H1 (cell line): ENCODE measurements at regions not wholly inside any gene's neighbourhood (a gene's known extent, or its start where the extent isn't known, plus 50 kb on each side); places are given as distances from the start of the nearest gene placed in this dataset.

ENCODE experiments used
- CTCF ChIA-PET: fragments of 300-600 bp; sonication (Branson Sonifier 250); formaldehyde crosslinking; loops from one replicate; lab custom pipeline; 2021; ENCODE audit not compliant: partially characterized antibody; lab: Charles Lee
- POLR2A ChIA-PET: fragments of 300-600 bp; sonication (Branson Sonifier 250); formaldehyde crosslinking; loops from one replicate; lab custom pipeline; 2021; ENCODE audit warnings: inconsistent platforms; ENCODE audit not compliant: partially characterized antibody; lab: Charles Lee
- DNase-seq, 2 experiments: peaks; one replicate each; pipeline versions ENCODE4 v3.0.0 to v3.0.0-alpha.2; 2010 to 2022; ENCODE audit warnings: low spot score in 2 of 2, low read depth in 1 of 2, mixed read lengths in 1 of 2
- FAIRE-seq: peaks from 2 replicates; lab custom pipeline; 2011; peaks lifted over from hg19 to GRCh38; lab: Jason Lieb, UNC
- H2AFZ ChIP-seq: 2 replicates; pipeline ENCODE4 v1.8.1; 2012; ENCODE audit warnings: low read length, inconsistent platforms
- H2AK5ac ChIP-seq: 2 replicates; pipeline ENCODE4 v1.6.1; 2013; ENCODE audit warnings: low read depth, low read length
- H2BK120ac ChIP-seq: replicated peaks from 2 replicates; pipeline ENCODE3; 2013; ENCODE audit warnings: low read depth, low read length, inconsistent platforms
- H2BK12ac ChIP-seq: 2 replicates; pipeline ENCODE4 v1.6.1; 2013; ENCODE audit warnings: low read depth, low read length
- H2BK15ac ChIP-seq: 2 replicates; pipeline ENCODE4 v1.6.1; 2013; ENCODE audit warnings: low read length
- H2BK20ac ChIP-seq: 2 replicates; pipeline ENCODE4 v1.6.1; 2013; ENCODE audit warnings: low read length
- H2BK5ac ChIP-seq: 2 replicates; pipeline ENCODE4 v1.6.1; 2013; ENCODE audit warnings: low read depth, low read length
- H3K14ac ChIP-seq: 2 replicates; pipeline ENCODE4 v1.6.1; 2013; ENCODE audit warnings: inconsistent platforms; ENCODE audit not compliant: insufficient read length
- H3K18ac ChIP-seq: 2 replicates; pipeline ENCODE4 v1.6.1; 2013; ENCODE audit warnings: low read length; ENCODE audit errors: extremely low read depth
- H3K23ac ChIP-seq: 2 replicates; pipeline ENCODE4 v1.6.1; 2013; ENCODE audit warnings: inconsistent platforms; ENCODE audit not compliant: insufficient read length
- H3K23me2 ChIP-seq: 2 replicates; pipeline ENCODE4 v1.6.1; 2013; ENCODE audit warnings: low read depth, low read length
- H3K27ac ChIP-seq: 2 replicates; pipeline ENCODE4 v1.6.1; 2011; ENCODE audit warnings: low read depth, low read length, inconsistent platforms
- H3K27me3 ChIP-seq, 4 experiments: replicated peaks in 1 of 4; 1 replicate in 1 of 4; 2 replicates in 3 of 4; pipeline versions ENCODE4 v1.6.1 to v1.8.1; 2011 to 2013; ENCODE audit warnings: low read length in 3 of 4, mild to moderate bottlenecking in 3 of 4, inconsistent platforms in 2 of 4, mixed read lengths in 2 of 4, moderate library complexity in 1 of 4; ENCODE audit not compliant: control insufficient read depth in 3 of 4, insufficient read depth in 3 of 4; ENCODE audit errors: extremely low read depth in 1 of 4
- H3K36me3 ChIP-seq, 4 experiments: 2 replicates each; pipeline versions ENCODE4 v1.6.1 to v1.8.1; 2011 to 2013; ENCODE audit warnings: mild to moderate bottlenecking in 4 of 4, low read length in 3 of 4, moderate library complexity in 2 of 4, control low read depth in 1 of 4, inconsistent platforms in 1 of 4; ENCODE audit not compliant: insufficient read depth in 4 of 4, control insufficient read depth in 2 of 4
- H3K4ac ChIP-seq: replicated peaks from 2 replicates; pipeline ENCODE3; 2013; ENCODE audit warnings: low read length, low read depth, mixed read lengths, inconsistent platforms; ENCODE audit not compliant: insufficient read length
- H3K4me1 ChIP-seq, 4 experiments: replicated peaks in 1 of 4; 1 replicate in 1 of 4; 2 replicates in 3 of 4; pipeline versions ENCODE4 v1.6.1 to v1.8.1; 2011 to 2013; ENCODE audit warnings: low read length in 3 of 4, inconsistent platforms in 2 of 4, mixed read lengths in 1 of 4; ENCODE audit not compliant: insufficient read depth in 4 of 4, control insufficient read depth in 3 of 4
- H3K4me2 ChIP-seq, 2 experiments: 2 replicates each; pipeline versions ENCODE4 v1.6.1 to v1.8.1; 2011 to 2013; ENCODE audit warnings: low read depth in 2 of 2, low read length in 2 of 2, control low read depth in 1 of 2, inconsistent platforms in 1 of 2, mild to moderate bottlenecking in 1 of 2; ENCODE audit not compliant: insufficient read depth in 1 of 2
- H3K4me3 ChIP-seq, 4 experiments: fragments of 200-600, 300-600 bp in 1 of 4; sonication (generic), shearing (Covaris generic), sonication (Bioruptor Twin) in 1 of 4; 2 replicates each; pipeline versions ENCODE4 v1.5.1 to v1.8.1; 2011 to 2016; ENCODE audit warnings: low read length in 4 of 4, low read depth in 3 of 4, control low read depth in 2 of 4, inconsistent platforms in 2 of 4, mild to moderate bottlenecking in 2 of 4, mixed read lengths in 1 of 4, moderate library complexity in 1 of 4; ENCODE audit not compliant: insufficient read depth in 2 of 4; ENCODE audit errors: extremely low read depth in 1 of 4
- H3K56ac ChIP-seq: replicated peaks from 2 replicates; pipeline ENCODE3; 2013; ENCODE audit warnings: low read depth, mild to moderate bottlenecking, mixed read lengths, low read length, inconsistent platforms; ENCODE audit not compliant: insufficient read length
- H3K79me1 ChIP-seq: 2 replicates; pipeline ENCODE4 v1.6.1; 2013; ENCODE audit warnings: low read depth, low read length, control low read depth
- H3K79me2 ChIP-seq, 2 experiments: 2 replicates each; pipeline versions ENCODE4 v1.6.1 to v1.8.1; 2012 to 2013; ENCODE audit warnings: low read length in 2 of 2, mild to moderate bottlenecking in 2 of 2, inconsistent platforms in 1 of 2; ENCODE audit not compliant: insufficient read depth in 2 of 2, control insufficient read depth in 1 of 2
- H3K9ac ChIP-seq, 4 experiments: replicated peaks in 1 of 4; 1 replicate in 1 of 4; 2 replicates in 3 of 4; pipeline versions ENCODE4 v1.6.1 to v1.8.1; 2011 to 2013; ENCODE audit warnings: low read depth in 3 of 4, low read length in 3 of 4, control low read depth in 2 of 4, mild to moderate bottlenecking in 2 of 4, moderate library complexity in 2 of 4, inconsistent platforms in 1 of 4; ENCODE audit errors: extremely low read depth in 1 of 4
- H3K9me3 ChIP-seq, 2 experiments: 2 replicates each; pipeline versions ENCODE4 v1.6.1 to v1.8.1; 2012 to 2013; ENCODE audit warnings: mild to moderate bottlenecking in 2 of 2, moderate library complexity in 2 of 2, control low read depth in 1 of 2, inconsistent platforms in 1 of 2, low read depth in 1 of 2, low read length in 1 of 2, mixed read lengths in 1 of 2; ENCODE audit not compliant: insufficient read depth in 2 of 2
- H4K20me1 ChIP-seq, 2 experiments: replicated peaks in 1 of 2; 2 replicates each; pipeline versions ENCODE3 to v1.8.1; 2011 to 2013; ENCODE audit warnings: inconsistent platforms in 2 of 2, low read length in 2 of 2, mild to moderate bottlenecking in 1 of 2; ENCODE audit not compliant: insufficient read depth in 2 of 2, control insufficient read depth in 1 of 2
- H4K5ac ChIP-seq: 2 replicates; pipeline ENCODE4 v1.6.1; 2013; ENCODE audit warnings: low read length, low read depth, mixed read lengths, inconsistent platforms; ENCODE audit not compliant: insufficient read length
- H4K8ac ChIP-seq: 2 replicates; pipeline ENCODE4 v1.8.0; 2013; ENCODE audit warnings: mild to moderate bottlenecking, moderate library complexity, low read length, inconsistent platforms; ENCODE audit not compliant: insufficient read depth; ENCODE audit errors: extremely low read depth
- H4K91ac ChIP-seq: replicated peaks from 2 replicates; pipeline ENCODE3; 2013; ENCODE audit warnings: low read length, mixed read lengths, inconsistent platforms; ENCODE audit not compliant: insufficient read length
- CHD7 ChIP-seq: fragments of 300-600 bp; sonication (generic); IDR thresholded peaks from 2 replicates; pipeline ENCODE4 v1.7.1; 2012; ENCODE audit warnings: low read length, moderate library complexity, mild to moderate bottlenecking, inconsistent platforms; ENCODE audit not compliant: insufficient replicate concordance
- WGBS, 2 experiments: shearing (Covaris generic) in 1 of 2; methylation state at CpG; one replicate each; pipeline versions ENCODE4 v1.1.6 to v1.1.7; 2013 to 2015; ENCODE audit warnings: low lambda C conversion rate in 2 of 2, mixed read lengths in 2 of 2, inconsistent platforms in 1 of 2, low coverage in 1 of 2, missing lambda C conversion rate in 1 of 2; ENCODE audit not compliant: insufficient replicate concordance in 2 of 2, insufficient coverage in 1 of 2, insufficient read length in 1 of 2; ENCODE audit errors: extremely low coverage in 1 of 2, missing lambda C conversion rate in 1 of 2; 5-methylcytosine and 5-hydroxymethylcytosine counted together

- no peaks in the 10 kb centered on the region for H3K23me2 ChIP-seq
- no peak overlapping the region for H4K8ac ChIP-seq
- no peak overlapping the region for H2BK5ac ChIP-seq
- H3K27ac ChIP-seq = no peak overlapping the region
- no peaks in the 10 kb centered on the region for H3K79me2 ChIP-seq
- H2AK5ac ChIP-seq = no peak overlapping the region
- H2BK20ac ChIP-seq = no peak overlapping the region
- H4K20me1 ChIP-seq = no peaks in the 10 kb centered on the region
- H4K91ac ChIP-seq = no peak overlapping the region
- no peak overlapping the region for H3K18ac ChIP-seq
- no peak overlapping the region for H3K4me2 ChIP-seq
- DNase-seq (no peak), FAIRE-seq (no peak)
- POLR2A ChIA-PET = no interaction called here
- no peaks in the 10 kb centered on the region for H3K27me3 ChIP-seq
- H3K9me3 ChIP-seq = no peaks in the 10 kb centered on the region
- no peak overlapping the region for H4K5ac ChIP-seq
- no peak overlapping the region for H3K14ac ChIP-seq
- H2BK120ac ChIP-seq = no peak overlapping the region
- no peak overlapping the region for H3K23ac ChIP-seq
- no peaks in the 10 kb centered on the region for H3K4me1 ChIP-seq
- no peak overlapping the region for H2BK12ac ChIP-seq
- H3K79me1 ChIP-seq = no peaks in the 10 kb centered on the region
- no peak overlapping the region for H3K4ac ChIP-seq
- CTCF ChIA-PET = interaction anchor here (0.6 to 2.2 kb wide), 5 partner anchors 26 to 503 kb away, joined by 3 to 8 read pairs (median 3); no protein-coding TSS in a partner anchor
- no peak overlapping the region; the same call in 1 of the 2 replicates for H2AFZ ChIP-seq
- H2BK15ac ChIP-seq = no peak overlapping the region
- 100% methylated on average over 1 of the region's 1 CpG; no CpG with 5 or more reads in 1 of the 2 experiments for WGBS, 2 experiments
- no peak overlapping the region for H3K9ac ChIP-seq
- no peak overlapping the region for H3K56ac ChIP-seq
- no peaks in the 10 kb centered on the region for H3K36me3 ChIP-seq
- H3K4me3 ChIP-seq = no peak overlapping the region
- TF ChIP-seq CHD7 = no peak
Measured at GRCh38 chr4:117637347-117637746, 396.9 kb upstream of the NDST3 start.
